GM10248 (cell line): ENCODE measurements at regions not wholly inside any gene's neighbourhood (a gene's known extent, or its start where the extent isn't known, plus 50 kb on each side); places are given as distances from the start of the nearest gene placed in this dataset.
"Not testable (repeated sequence)": the region's sequence is repeated elsewhere in the genome, so short reads cannot be mapped to it uniquely, and the experiment has no call there.

Experiments
- CTCF ChIA-PET: fragments of 300-600 bp; sonication (Branson Sonifier 250); formaldehyde crosslinking; extraction: SDS; loops from one replicate; lab custom pipeline; 2021; ENCODE audit warnings: antibody characterized with exemption; lab: Yijun Ruan, JAX
- POLR2A ChIA-PET: fragments of 350-650 bp; sonication (Branson Sonifier 250); formaldehyde crosslinking; extraction: SDS; loops from one replicate; lab custom pipeline; 2020; ENCODE audit warnings: antibody characterized with exemption; lab: Yijun Ruan, JAX
- DNase-seq: peaks from one replicate; pipeline ENCODE4 v3.0.0; 2012; ENCODE audit errors: extremely low spot score
- TF ChIP-seq, protein P1 (sequence below): IDR thresholded peaks from 2 replicates; pipeline ENCODE4 v1.5.1; 2012; ENCODE audit warnings: mild to moderate bottlenecking, low read depth; ENCODE audit errors: extremely low read depth, missing control alignments, control extremely low read depth

DNA sequence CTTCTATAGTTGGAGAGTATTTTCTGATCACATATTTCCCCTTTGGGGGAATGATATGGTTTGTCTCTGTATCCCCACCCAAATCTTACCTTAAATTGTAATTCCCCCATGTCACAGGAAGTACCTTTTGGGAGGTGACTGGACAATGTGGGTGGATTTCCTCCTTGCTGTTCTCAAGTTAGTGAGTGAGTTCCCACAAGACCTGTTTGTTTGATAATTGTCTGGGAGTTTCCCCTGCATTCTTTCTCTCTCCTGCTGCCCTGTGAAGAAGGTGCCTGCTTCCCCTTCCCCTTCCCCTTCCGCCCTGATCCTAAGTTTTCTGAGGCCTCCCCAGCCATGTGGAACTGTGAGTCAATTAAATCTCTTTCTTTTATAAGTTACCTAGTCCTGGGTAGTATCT, 222.7 kb upstream of the SLC39A10 start:
- ChIA-PET CTCF (no interaction called here), POLR2A (no interaction called here)
- TF ChIP-seq, protein P1, sequence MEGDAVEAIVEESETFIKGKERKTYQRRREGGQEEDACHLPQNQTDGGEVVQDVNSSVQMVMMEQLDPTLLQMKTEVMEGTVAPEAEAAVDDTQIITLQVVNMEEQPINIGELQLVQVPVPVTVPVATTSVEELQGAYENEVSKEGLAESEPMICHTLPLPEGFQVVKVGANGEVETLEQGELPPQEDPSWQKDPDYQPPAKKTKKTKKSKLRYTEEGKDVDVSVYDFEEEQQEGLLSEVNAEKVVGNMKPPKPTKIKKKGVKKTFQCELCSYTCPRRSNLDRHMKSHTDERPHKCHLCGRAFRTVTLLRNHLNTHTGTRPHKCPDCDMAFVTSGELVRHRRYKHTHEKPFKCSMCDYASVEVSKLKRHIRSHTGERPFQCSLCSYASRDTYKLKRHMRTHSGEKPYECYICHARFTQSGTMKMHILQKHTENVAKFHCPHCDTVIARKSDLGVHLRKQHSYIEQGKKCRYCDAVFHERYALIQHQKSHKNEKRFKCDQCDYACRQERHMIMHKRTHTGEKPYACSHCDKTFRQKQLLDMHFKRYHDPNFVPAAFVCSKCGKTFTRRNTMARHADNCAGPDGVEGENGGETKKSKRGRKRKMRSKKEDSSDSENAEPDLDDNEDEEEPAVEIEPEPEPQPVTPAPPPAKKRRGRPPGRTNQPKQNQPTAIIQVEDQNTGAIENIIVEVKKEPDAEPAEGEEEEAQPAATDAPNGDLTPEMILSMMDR = no peak
- no peak for DNase-seq

DNA sequence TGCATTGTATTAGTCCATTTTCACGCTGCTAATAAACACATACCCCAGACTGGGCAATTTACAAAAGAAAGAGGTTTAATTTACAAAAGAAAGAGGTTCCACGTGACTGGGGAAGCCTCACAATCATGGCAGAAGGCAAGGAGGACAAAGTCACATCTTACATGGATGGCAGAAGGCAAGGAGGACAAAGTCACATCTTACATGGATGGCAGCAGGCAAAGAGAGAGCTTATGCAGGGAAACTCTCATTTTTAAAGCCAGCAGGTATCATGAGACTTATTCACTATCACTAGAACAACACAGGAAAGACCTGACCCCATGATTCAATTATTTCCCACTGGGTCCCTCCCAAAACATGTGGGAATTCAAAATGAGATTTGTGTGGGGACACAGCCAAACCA, 223.3 kb upstream of the SLC39A10 start:
- CTCF ChIA-PET, DNase-seq, POLR2A ChIA-PET: not testable (repeated sequence)

DNA sequence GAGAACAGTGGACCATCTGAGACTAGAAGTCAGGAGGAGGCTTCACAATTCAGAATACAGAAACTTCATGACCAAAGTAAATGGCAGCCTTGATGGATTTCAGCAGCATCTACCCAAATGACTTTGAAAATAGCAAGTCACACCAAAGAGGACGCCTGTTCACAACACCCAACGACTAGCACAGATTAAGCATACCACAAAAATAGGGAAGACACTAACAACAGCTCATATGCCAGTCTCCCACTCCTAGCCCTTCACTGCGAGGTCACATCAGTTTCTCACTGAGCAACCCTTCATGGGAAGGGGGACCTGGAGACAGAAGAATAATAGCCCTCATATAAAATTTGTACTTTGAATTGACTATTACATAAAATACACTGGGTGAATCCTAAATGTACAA, 228.4 kb upstream of the SLC39A10 start:
- POLR2A ChIA-PET = no interaction called here
- DNase-seq = no peak
- TF ChIP-seq, protein P1 = no peak
- CTCF ChIA-PET = interaction anchor here (1.2 kb wide), 1 partner anchor 10 kb away, joined by 3 read pairs; no protein-coding TSS in a partner anchor

DNA sequence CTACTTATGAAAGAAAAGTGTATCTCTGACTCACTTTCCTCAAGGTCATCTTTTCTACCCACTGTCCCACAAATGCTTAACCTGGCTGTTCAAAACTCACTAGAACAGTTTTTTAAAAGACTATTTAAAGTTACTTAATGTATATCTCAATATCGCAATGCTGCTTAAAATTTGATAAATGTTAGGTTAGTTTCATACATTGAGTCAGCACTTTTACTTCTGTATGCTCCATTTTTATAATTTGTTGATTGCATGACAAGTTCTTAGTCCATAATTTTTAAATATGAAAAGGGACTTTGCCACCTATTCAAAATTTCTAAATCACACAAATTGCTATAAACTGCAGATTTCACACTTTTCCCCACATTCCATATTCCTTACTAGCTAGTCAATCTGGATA, 231.7 kb upstream of the SLC39A10 start:
- no peak for DNase-seq

DNA sequence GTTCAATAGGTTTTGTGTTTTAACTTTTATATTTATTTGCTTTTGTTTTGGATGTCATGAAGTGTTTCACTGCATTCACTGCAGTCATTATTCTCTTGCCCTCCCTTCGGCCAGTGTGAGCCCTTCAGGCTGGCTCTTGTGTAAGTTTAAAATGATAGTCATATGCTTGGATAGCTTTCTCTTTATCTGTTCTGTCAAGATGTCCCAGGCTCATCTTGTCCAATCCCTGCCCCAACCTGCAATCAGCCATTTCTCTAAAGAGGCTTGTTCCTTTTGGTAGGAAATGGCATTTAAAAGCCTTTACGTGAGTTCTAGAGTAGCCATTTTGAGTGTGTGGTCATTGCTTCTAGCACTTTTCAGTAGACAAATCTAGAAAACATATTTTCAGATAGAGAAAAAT, 238.0 kb upstream of the SLC39A10 start:
- CTCF ChIA-PET = interaction anchor here (0.8 kb wide), 1 partner anchor 9 kb away, joined by 3 read pairs; no protein-coding TSS in a partner anchor
- TF ChIP-seq, protein P1 = no peak
- POLR2A ChIA-PET = no interaction called here

More for the DNA sequence above, 231.7 kb upstream of the SLC39A10 start:
- ChIA-PET POLR2A (no interaction called here), CTCF (no interaction called here)
- TF ChIP-seq, protein P1 = no peak

DNA sequence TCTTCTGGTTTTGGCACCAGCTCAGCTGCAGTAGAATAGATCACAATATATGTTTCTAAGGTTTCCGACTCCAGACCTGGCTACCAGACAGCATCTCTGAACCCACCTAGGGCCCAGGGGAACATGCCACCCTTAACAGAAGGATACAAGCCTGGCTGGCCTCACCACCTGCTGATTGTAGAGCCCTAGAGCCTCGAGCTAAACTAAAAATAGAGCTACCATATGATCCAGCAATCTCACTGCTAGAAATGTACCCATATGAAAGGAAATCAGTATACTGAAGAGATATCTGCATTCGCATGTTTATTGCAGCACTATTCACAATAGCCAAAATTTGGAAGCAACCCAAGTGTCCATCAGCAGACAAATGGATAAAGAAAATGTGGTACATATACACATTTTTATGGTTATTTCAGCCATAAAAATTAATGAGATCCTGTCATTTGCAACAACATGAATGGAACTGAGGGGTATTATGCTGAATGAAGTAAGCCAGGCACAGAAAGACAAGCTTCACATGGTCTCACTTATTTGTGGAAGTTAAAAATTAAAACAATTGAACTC, 242.4 kb upstream of the SLC39A10 start:
- no peak for DNase-seq
- ChIA-PET CTCF (interaction anchor here (1.3 to 2.7 kb wide), 3 partner anchors 10 to 39 kb away, joined by 3 to 10 read pairs (median 3); no protein-coding TSS in a partner anchor), POLR2A (no interaction called here)
- TF ChIP-seq, protein P1 = no peak

More for the DNA sequence above, 238.0 kb upstream of the SLC39A10 start:
- no peak for DNase-seq

DNA sequence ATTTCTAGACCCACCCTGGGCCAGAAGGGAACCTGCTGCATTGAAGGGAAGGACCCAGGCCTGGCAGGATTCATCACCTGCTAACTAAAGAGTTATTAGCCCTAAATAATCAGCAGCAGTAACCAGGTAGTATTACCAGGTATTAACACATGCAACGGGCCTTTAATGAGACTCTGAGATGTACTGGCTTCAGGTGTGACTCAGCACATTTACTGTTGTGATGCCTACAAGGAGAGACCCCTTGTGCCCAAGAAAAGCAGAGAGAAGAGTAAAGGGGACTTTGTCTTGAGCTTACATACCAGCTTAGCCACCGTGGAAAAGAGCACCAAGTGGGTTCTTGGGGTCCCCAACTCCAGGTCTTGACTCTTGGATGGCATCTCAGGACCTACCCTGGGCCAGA, 243.1 kb upstream of the SLC39A10 start:
- no peak for DNase-seq
- CTCF ChIA-PET = interaction anchor here (1.6 to 2.7 kb wide), 2 partner anchors 9 to 18 kb away, joined by 3 to 10 read pairs; no protein-coding TSS in a partner anchor
- TF ChIP-seq, protein P1 = no peak
- POLR2A ChIA-PET = no interaction called here
